GM18505 (cell line): ENCODE measurements at regions not wholly inside any gene's neighbourhood (a gene's known extent, or its start where the extent isn't known, plus 50 kb on each side); places are given as distances from the start of the nearest gene placed in this dataset.

Experiments used
- ATAC-seq: cut with Tn5 transposase; IDR thresholded peaks from one replicate; pipeline ENCODE4 v1.9.1; 2021; ENCODE audit not compliant: unreplicated experiment
- POLR2A ChIP-seq: IDR thresholded peaks from 4 replicates; pipeline ENCODE4 v1.6.1; 2011; ENCODE audit warnings: borderline replicate concordance; ENCODE audit not compliant: insufficient read depth, insufficient read length; ENCODE audit errors: extremely low read depth

DNA sequence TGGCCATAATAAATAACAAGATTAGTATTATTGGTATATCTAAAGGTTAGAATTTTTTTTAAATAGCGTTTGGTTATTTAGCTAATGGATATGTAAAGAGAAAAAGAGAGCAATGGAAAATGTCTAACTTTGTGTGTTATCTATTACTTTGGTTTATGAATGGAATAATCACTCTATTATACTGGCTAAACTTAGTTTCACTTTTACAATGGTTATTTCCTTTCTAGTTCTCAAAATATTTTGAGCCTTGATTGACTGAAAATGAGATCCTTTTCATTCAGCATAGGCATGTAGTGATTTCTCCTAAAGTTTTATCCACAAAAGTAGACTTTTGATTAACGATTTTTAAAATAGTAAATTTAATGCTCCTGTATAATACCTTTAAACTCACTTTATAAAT, 51.6 kb upstream of the MLIP start:
- no peak for TF ChIP-seq POLR2A
- ATAC-seq = no peak

DNA sequence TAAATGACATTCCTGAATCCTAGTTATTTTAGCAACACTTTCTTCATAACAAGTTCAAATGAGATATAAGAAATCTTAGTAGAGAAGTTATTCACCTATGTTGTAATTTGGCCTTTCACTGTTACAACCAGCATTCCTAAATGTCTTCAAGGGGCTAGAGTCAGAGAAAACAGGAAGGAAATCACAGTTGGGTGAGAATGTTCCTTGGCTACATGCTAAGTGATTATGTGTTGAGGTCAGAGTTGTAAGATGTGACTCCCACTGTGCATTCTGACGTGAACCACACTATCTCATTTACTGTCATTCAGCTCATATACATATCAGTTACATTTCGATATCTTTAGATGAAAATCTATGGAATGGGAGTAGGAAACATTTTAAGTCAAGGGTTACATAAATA, 51.0 kb upstream of the MLIP start:
- TF ChIP-seq POLR2A = no peak
- ATAC-seq = no peak
